Glutamatergic neuron (in vitro differentiated cells): ENCODE measurements at regions not wholly inside any gene's neighbourhood (a gene's known extent, or its start where the extent isn't known, plus 50 kb on each side); places are given as distances from the start of the nearest gene placed in this dataset.

ENCODE experiments used
- DNase-seq: peaks from one replicate; pipeline ENCODE4 v3.0.0; 2022
- H3K27ac Mint-ChIP-seq: one replicate; pipeline ENCODE4 v1.8.0; 2020; ENCODE audit warnings: mild to moderate bottlenecking, mixed read lengths, inconsistent platforms; ENCODE audit not compliant: unreplicated experiment
- H3K27me3 Mint-ChIP-seq: one replicate; pipeline ENCODE4 v1.8.0; 2020; ENCODE audit warnings: mild to moderate bottlenecking, moderate library complexity, mixed read lengths, inconsistent platforms; ENCODE audit not compliant: unreplicated experiment
- H3K36me3 Mint-ChIP-seq: one replicate; pipeline ENCODE4 v1.8.0; 2020; ENCODE audit warnings: mild to moderate bottlenecking, mixed read lengths, inconsistent platforms; ENCODE audit not compliant: unreplicated experiment
- H3K4me1 Mint-ChIP-seq: one replicate; pipeline ENCODE4 v1.8.0; 2020; ENCODE audit warnings: mild to moderate bottlenecking, low read depth, mixed read lengths, inconsistent platforms; ENCODE audit not compliant: unreplicated experiment
- H3K4me3 Mint-ChIP-seq: one replicate; pipeline ENCODE4 v1.8.0; 2020; ENCODE audit warnings: mild to moderate bottlenecking, mixed read lengths, inconsistent platforms; ENCODE audit not compliant: unreplicated experiment
- H3K9me3 Mint-ChIP-seq: one replicate; pipeline ENCODE4 v1.8.0; 2020; ENCODE audit warnings: mild to moderate bottlenecking, moderate library complexity, mixed read lengths, inconsistent platforms; ENCODE audit not compliant: unreplicated experiment
- TF ChIP-seq, protein P1 (sequence below): fragments of 200-600 bp; sonication (generic); IDR thresholded peaks from one replicate; pipeline ENCODE4 v1.5.0; 2021; ENCODE audit not compliant: partially characterized antibody, unreplicated experiment

- H3K36me3 Mint-ChIP-seq, result no peaks in the 10 kb centered on the region
- TF ChIP-seq, protein P1, sequence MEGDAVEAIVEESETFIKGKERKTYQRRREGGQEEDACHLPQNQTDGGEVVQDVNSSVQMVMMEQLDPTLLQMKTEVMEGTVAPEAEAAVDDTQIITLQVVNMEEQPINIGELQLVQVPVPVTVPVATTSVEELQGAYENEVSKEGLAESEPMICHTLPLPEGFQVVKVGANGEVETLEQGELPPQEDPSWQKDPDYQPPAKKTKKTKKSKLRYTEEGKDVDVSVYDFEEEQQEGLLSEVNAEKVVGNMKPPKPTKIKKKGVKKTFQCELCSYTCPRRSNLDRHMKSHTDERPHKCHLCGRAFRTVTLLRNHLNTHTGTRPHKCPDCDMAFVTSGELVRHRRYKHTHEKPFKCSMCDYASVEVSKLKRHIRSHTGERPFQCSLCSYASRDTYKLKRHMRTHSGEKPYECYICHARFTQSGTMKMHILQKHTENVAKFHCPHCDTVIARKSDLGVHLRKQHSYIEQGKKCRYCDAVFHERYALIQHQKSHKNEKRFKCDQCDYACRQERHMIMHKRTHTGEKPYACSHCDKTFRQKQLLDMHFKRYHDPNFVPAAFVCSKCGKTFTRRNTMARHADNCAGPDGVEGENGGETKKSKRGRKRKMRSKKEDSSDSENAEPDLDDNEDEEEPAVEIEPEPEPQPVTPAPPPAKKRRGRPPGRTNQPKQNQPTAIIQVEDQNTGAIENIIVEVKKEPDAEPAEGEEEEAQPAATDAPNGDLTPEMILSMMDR, result peak; percentile 88
- H3K4me1 Mint-ChIP-seq, result no peaks in the 10 kb centered on the region
- H3K27me3 Mint-ChIP-seq, result no peaks in the 10 kb centered on the region
- peak; percentile 21 for DNase-seq
- H3K9me3 Mint-ChIP-seq, result no peaks in the 10 kb centered on the region
- H3K27ac Mint-ChIP-seq, result no peak overlapping the region
- H3K4me3 Mint-ChIP-seq, result no peak overlapping the region
Measured at GRCh38 chr5:39948867-39949468, 524.2 kb upstream of the DAB2 start.

GRCh38 chr5:39948341-39948740, 523.6 kb upstream of the DAB2 start:
- Mint-ChIP-seq H3K9me3 (no peaks in the 10 kb centered on the region), H3K4me3 (no peak overlapping the region), H3K36me3 (no peaks in the 10 kb centered on the region), H3K27ac (no peak overlapping the region), H3K27me3 (no peaks in the 10 kb centered on the region), H3K4me1 (no peaks in the 10 kb centered on the region)
- no peak for DNase-seq
- TF ChIP-seq, protein P1, result no peak

DNA sequence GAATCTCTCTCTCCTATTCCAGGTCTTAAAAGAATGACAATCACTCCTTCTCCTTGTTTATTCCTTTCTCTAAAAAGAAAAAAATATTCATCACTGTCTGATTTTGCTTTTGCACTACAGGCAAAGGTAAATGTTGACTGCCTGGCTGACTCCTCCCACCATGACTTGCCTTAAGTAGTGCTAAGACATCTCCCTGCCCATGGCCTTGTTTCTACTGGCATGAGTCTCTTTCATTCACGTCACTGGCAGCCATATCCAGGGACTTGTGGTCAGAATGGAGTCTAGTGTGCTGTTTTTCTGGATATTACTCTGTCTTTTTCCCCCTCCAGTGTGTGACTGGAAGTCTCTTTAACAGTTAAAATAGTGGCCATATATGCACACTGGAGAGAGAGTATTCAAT, 522.9 kb upstream of the DAB2 start:
- no peak overlapping the region for H3K4me3 Mint-ChIP-seq
- H3K27ac Mint-ChIP-seq, result no peak overlapping the region
- H3K27me3 Mint-ChIP-seq, result no peaks in the 10 kb centered on the region
- TF ChIP-seq, protein P1, result peak; percentile 12
- H3K36me3 Mint-ChIP-seq, result no peaks in the 10 kb centered on the region
- DNase-seq, result no peak
- H3K4me1 Mint-ChIP-seq, result no peaks in the 10 kb centered on the region
- H3K9me3 Mint-ChIP-seq, result no peaks in the 10 kb centered on the region

- no peaks in the 10 kb centered on the region for H3K27me3 Mint-ChIP-seq
- no peaks in the 10 kb centered on the region for H3K36me3 Mint-ChIP-seq
- H3K4me3 Mint-ChIP-seq, result no peak overlapping the region
- H3K9me3 Mint-ChIP-seq, result no peaks in the 10 kb centered on the region
- H3K27ac Mint-ChIP-seq, result no peak overlapping the region
- no peaks in the 10 kb centered on the region for H3K4me1 Mint-ChIP-seq
- no peak for DNase-seq
- TF ChIP-seq, protein P1, result no peak
Measured at GRCh38 chr5:39946356-39947045, 521.7 kb upstream of the DAB2 start.

DNA sequence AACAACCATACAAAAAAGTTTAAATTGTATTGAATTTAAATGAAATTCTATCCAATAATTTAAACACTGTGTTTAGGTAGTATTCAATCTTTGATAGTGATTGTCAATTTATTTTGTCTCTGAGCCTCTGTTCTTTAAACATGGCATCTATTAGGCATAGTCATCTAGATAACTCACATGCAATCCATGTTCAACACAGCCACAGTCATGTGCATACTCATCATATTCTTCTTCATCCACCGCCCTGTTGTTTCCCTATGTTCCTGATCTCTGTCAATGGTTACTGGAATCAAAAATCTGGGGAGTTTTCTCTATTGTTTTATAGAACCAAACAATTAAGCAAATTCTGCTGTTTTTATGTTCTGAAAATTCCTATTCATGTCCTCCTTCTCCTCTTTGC, 521.1 kb upstream of the DAB2 start:
- Mint-ChIP-seq H3K9me3 (no peaks in the 10 kb centered on the region), H3K27ac (no peak overlapping the region), H3K36me3 (no peaks in the 10 kb centered on the region), H3K4me3 (no peak overlapping the region), H3K27me3 (no peaks in the 10 kb centered on the region), H3K4me1 (no peaks in the 10 kb centered on the region)
- TF ChIP-seq, protein P1, result no peak
- no peak for DNase-seq
